RWPE1 (cell line): ENCODE measurements at regions not wholly inside any gene's neighbourhood (a gene's known extent, or its start where the extent isn't known, plus 50 kb on each side); places are given as distances from the start of the nearest gene placed in this dataset.
"Not testable (repeated sequence)": the region's sequence is repeated elsewhere in the genome, so short reads cannot be mapped to it uniquely, and the experiment has no call there.

Experiments used
- CTCF ChIA-PET: fragments of 350-600 bp; sonication (Branson Sonifier 250); formaldehyde crosslinking; extraction: SDS; loops from one replicate; lab custom pipeline; 2021; lab: Yijun Ruan, JAX
- POLR2A ChIA-PET: fragments of 400-600 bp; formaldehyde crosslinking; extraction: SDS; loops from one replicate; lab custom pipeline; 2020; ENCODE audit warnings: antibody characterized with exemption; ENCODE audit not compliant: low non-redundant PET; lab: Yijun Ruan, JAX
- DNase-seq: peaks from one replicate; pipeline ENCODE4 v3.0.0; 2012; ENCODE audit warnings: low spot score
- H3K27ac ChIP-seq: fragments of 450-650 bp; 2 replicates; pipeline ENCODE4 v1.5.1; 2017
- TF ChIP-seq, protein P1 (sequence below): fragments of 450-650 bp; conservative IDR thresholded peaks from 2 replicates; pipeline ENCODE4 v1.5.1; 2017; ENCODE audit warnings: low read depth, mild to moderate bottlenecking

DNA sequence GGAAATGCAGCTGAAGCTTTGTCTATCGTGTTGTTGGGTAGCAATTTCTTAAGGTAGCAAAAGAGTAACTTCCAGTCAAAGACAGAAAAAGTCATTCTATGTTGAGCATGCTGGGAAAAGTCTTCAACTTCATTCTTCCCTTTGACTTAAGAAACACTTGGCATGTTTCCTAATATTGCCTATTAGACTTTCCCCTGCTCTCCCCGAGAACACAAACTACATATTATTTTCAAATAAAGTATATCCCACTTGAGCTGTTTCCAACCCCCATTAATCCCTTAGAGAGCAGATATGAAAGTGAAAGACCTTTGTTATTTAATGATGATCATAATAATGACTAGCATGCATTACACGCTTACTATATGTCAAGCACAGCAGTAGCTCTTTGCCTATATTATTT lies 136.0 kb upstream of the SPOPL start:
- H3K27ac ChIP-seq = no peak overlapping the region
- POLR2A ChIA-PET = no interaction called here
- TF ChIP-seq, protein P1, sequence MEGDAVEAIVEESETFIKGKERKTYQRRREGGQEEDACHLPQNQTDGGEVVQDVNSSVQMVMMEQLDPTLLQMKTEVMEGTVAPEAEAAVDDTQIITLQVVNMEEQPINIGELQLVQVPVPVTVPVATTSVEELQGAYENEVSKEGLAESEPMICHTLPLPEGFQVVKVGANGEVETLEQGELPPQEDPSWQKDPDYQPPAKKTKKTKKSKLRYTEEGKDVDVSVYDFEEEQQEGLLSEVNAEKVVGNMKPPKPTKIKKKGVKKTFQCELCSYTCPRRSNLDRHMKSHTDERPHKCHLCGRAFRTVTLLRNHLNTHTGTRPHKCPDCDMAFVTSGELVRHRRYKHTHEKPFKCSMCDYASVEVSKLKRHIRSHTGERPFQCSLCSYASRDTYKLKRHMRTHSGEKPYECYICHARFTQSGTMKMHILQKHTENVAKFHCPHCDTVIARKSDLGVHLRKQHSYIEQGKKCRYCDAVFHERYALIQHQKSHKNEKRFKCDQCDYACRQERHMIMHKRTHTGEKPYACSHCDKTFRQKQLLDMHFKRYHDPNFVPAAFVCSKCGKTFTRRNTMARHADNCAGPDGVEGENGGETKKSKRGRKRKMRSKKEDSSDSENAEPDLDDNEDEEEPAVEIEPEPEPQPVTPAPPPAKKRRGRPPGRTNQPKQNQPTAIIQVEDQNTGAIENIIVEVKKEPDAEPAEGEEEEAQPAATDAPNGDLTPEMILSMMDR = no peak
- no peak for DNase-seq
- CTCF ChIA-PET = no interaction called here

DNA sequence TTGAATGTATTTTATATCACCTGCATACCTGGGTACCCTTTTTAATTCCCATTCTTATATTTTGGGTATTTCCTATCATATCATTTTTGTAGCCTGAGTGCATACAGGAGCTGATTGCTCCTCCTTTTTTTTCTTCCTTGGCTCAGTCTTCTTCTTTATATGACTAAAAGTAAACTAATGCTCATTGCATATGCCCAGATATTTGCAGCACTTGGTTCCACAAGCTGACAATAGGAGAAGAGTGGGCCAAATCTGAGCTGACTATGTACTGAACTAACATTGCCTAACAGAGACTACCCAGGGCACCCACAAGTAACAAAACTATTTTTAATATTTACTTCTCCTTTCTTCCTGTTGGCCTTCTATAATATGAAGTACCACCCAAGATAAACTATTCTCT lies 131.7 kb upstream of the SPOPL start:
- CTCF ChIA-PET = interaction anchor here (0.6 kb wide), 1 partner anchor 88 kb away, joined by 4 read pairs; no protein-coding TSS in a partner anchor
- no peak for DNase-seq
- TF ChIP-seq, protein P1 = no peak
- H3K27ac ChIP-seq = no peak overlapping the region
- POLR2A ChIA-PET = no interaction called here

DNA sequence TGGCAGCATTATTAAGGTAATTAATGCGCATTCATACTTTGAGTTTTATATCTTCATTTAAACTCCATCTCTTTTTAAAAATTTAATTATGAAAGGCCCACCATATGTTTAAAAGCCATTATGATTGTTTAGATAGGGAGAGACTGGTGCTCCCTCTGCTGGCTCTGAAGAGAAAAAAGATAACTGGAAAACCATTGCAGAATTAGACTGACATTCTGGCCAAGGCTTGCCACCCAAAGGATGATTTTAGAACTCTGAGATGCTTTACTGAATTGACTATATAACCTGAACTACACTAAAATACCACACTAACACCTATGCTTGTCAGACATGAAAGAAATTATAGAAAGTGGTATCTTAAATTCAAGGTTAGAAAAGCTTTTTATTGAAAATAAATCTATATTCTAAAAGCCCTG lies 127.6 kb upstream of the SPOPL start:
- ChIA-PET POLR2A (no interaction called here), CTCF (interaction anchor here (0.6 kb wide), 2 partner anchors 84 to 391 kb away, joined by 3 read pairs; no protein-coding TSS in a partner anchor)
- TF ChIP-seq, protein P1 = peak; percentile 79
- H3K27ac ChIP-seq = no peak overlapping the region
- peak; percentile 41 for DNase-seq

DNA sequence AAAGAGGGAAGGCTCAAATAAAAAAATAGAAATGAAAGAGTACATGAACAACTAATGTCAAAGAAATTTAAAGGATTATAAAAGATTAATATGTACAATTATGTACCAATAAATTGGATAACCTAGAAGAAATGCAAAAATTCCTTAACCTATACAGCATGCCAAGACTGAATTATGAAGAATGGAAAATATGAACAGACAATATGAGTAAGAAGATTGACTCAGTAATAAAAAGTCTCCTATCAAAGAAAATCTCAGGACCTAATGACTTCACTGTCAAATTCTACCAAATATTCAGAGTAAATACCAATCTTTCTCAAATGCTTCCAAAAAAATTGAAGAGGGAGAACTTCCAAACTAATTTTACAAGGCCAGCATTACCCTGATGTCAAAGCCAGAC lies 120.2 kb upstream of the SPOPL start:
- CTCF ChIA-PET = no interaction called here
- TF ChIP-seq, protein P1 = no peak
- no peak overlapping the region for H3K27ac ChIP-seq
- no peak for DNase-seq
- POLR2A ChIA-PET = no interaction called here

DNA sequence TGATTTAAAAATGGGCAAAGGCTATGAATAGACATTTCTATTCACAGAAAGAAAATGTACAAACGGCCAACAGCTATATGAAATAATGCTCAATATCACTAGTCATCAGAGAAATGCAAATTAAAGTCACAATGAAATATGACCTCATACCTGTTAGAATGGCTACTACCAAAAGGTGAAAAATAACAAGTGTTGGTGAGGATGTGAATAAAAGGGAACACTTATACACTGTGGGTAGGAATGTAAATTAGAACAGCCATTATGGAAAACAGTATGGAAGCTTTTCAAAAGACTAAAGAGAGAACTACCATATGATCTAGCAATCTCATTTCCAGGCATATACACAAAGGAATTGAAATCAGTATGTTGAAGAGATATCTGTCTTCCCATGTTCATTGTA lies 118.9 kb upstream of the SPOPL start:
- ChIA-PET CTCF (no interaction called here), POLR2A (no interaction called here)
- TF ChIP-seq, protein P1 = no peak
- no peak overlapping the region for H3K27ac ChIP-seq
- DNase-seq = no peak

DNA sequence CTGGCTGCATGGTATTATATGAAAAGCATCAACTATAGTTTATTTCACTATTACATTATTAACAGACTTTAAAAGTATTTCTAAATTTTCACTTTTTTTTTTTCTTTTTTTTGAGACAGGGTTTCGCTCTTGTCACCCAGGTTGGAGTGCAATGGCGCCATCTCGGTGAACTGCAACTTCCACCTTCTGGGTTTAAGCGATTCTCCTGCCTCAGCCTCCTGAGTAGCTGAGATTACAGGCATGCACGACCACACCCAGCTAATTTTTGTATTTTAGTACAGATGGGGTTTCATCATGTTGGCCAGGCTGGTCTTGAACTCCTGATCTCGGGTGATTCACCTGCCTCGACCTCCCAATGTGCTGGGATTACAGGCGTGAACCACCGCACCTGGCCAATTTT lies 115.4 kb upstream of the SPOPL start:
- POLR2A ChIA-PET, DNase-seq, H3K27ac ChIP-seq: not testable (repeated sequence)
- CTCF ChIA-PET = interaction anchor here (0.6 to 0.7 kb wide), 2 partner anchors 82 to 438 kb away, joined by 3 to 5 read pairs; no protein-coding TSS in a partner anchor

DNA sequence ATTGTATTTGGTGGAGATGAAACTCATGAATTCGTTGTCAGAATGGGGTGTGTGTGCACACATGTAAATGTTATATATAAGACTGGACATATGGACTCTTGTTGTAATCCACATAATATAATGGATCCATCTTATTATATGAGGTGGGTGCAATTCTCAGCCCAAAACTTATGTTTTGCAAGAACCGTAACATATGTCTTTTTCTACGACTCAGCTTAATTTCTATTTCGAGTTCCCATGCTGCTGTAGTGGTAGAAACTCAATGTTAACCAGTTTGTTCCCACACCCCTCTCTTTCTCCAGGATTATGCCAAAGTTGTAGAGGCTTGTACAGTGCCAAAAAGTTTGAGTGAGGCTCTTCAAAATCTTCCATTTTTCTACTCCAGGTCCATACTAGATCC lies 112.5 kb upstream of the SPOPL start:
- no peak for DNase-seq
- POLR2A ChIA-PET = no interaction called here
- TF ChIP-seq, protein P1 = no peak
- CTCF ChIA-PET = no interaction called here
- H3K27ac ChIP-seq = no peak overlapping the region
